Vagina (tissue), 2 donors: ENCODE measurements at regions not wholly inside any gene's neighbourhood (a gene's known extent, or its start where the extent isn't known, plus 50 kb on each side); places are given as distances from the start of the nearest gene placed in this dataset.

ENCODE experiments used
- DNase-seq, 2 donors: peaks; one replicate each; pipeline ENCODE4 v3.0.0-alpha.2; 2017; ENCODE audit errors: extremely low spot score in 2 of 2
- H3K27ac ChIP-seq: fragments of 200-600 bp; sonication (generic); one replicate; pipeline ENCODE4 v1.5.1; 2019
- H3K27me3 ChIP-seq: fragments of 200-600 bp; sonication (generic); one replicate; pipeline ENCODE4 v1.5.1; 2019
- H3K36me3 ChIP-seq, 2 donors: fragments of 200-600 bp; sonication (generic); one replicate each; pipeline ENCODE4 v1.5.1; 2017 to 2019
- H3K4me1 ChIP-seq: fragments of 200-600 bp; sonication (generic); one replicate; pipeline ENCODE4 v1.5.1; 2019
- H3K4me3 ChIP-seq, 2 donors: fragments of 200-600 bp; sonication (generic); 1 replicate in 1 of 2; 2 replicates in 1 of 2; pipeline ENCODE4 v1.5.1; 2016 to 2019
- H3K9me3 ChIP-seq: fragments of 200-600 bp; sonication (generic); one replicate; pipeline ENCODE4 v1.5.1; 2019
- CTCF ChIP-seq, 3 experiments: fragments of 450-650 bp in 2 of 3; fragments of 200-600 bp in 1 of 3; sonication (generic) in 1 of 3; IDR thresholded peaks; one replicate each; pipeline ENCODE4 v1.5.1; 2017 to 2019; ENCODE audit warnings: antibody characterized with exemption in 3 of 3, mild to moderate bottlenecking in 2 of 3, moderate library complexity in 2 of 3
- POLR2A ChIP-seq, 2 donors: fragments of 450-650 bp; IDR thresholded peaks; one replicate each; pipeline ENCODE4 v1.6.1; 2017; ENCODE audit warnings: antibody characterized with exemption in 2 of 2, mild to moderate bottlenecking in 2 of 2, moderate library complexity in 2 of 2
- POLR2AphosphoS5 ChIP-seq, 2 donors: sonication (generic); formaldehyde crosslinking; IDR thresholded peaks; one replicate each; pipeline ENCODE4 v1.9.0; 2017; ENCODE audit warnings: antibody characterized with exemption in 2 of 2, mild to moderate bottlenecking in 2 of 2, low read depth in 1 of 2; ENCODE audit not compliant: insufficient read depth in 1 of 2
- intact Hi-C: fragments of 100-400 bp; cut with DNase I; formaldehyde crosslinking; loops from one replicate; pipeline ENCODE4 v1.15.1; 2023

- no peaks in the 10 kb centered on the region for H3K27me3 ChIP-seq
- no peak overlapping the region for H3K27ac ChIP-seq
- no peaks in the 10 kb centered on the region for H3K4me1 ChIP-seq
- intact Hi-C loops: no loop called here
- no peak for DNase-seq
- no peaks in the 10 kb centered on the region for H3K9me3 ChIP-seq
- H3K36me3 ChIP-seq: no peaks in the 10 kb centered on the region
- H3K4me3 ChIP-seq: no peak overlapping the region
- TF ChIP-seq POLR2AphosphoS5 (IDR thresholded peaks at IDR 0.05; ENCODE audit: insufficient read depth in 1 of 2, low read depth in 1 of 2) (no peak), CTCF (IDR thresholded peaks at IDR 0.05) (no peak), POLR2A (IDR thresholded peaks at IDR 0.05) (no peak)
These were observed 325.6 kb downstream of the SOX11 start for GRCh38 chr2:6017736-6018286.

- Histone ChIP-seq H3K4me3 (no peak overlapping the region), H3K27me3 (no peaks in the 10 kb centered on the region), H3K36me3 (no peaks in the 10 kb centered on the region), H3K9me3 (no peaks in the 10 kb centered on the region), H3K4me1 (no peaks in the 10 kb centered on the region), H3K27ac (no peak overlapping the region)
- DNase-seq: no peak
- intact Hi-C loops: no loop called here
- TF ChIP-seq CTCF (IDR thresholded peaks at IDR 0.05) (no peak), POLR2A (IDR thresholded peaks at IDR 0.05) (no peak), POLR2AphosphoS5 (IDR thresholded peaks at IDR 0.05; ENCODE audit: insufficient read depth in 1 of 2, low read depth in 1 of 2) (no peak)
These were observed 332.0 kb downstream of the SOX11 start for GRCh38 chr2:6024229-6024628.

- TF ChIP-seq POLR2A (IDR thresholded peaks at IDR 0.05) (no peak), POLR2AphosphoS5 (IDR thresholded peaks at IDR 0.05; ENCODE audit: insufficient read depth in 1 of 2, low read depth in 1 of 2) (no peak), CTCF (IDR thresholded peaks at IDR 0.05) (no peak)
- Histone ChIP-seq H3K27ac (no peak overlapping the region), H3K4me1 (no peaks in the 10 kb centered on the region), H3K36me3 (no peaks in the 10 kb centered on the region), H3K9me3 (no peaks in the 10 kb centered on the region), H3K27me3 (no peaks in the 10 kb centered on the region), H3K4me3 (no peak overlapping the region)
- intact Hi-C loops: no loop called here
- no peak for DNase-seq
These were observed 332.6 kb downstream of the SOX11 start for GRCh38 chr2:6024784-6025183.

- H3K4me3 ChIP-seq: no peak overlapping the region
- no peaks in the 10 kb centered on the region for H3K27me3 ChIP-seq
- intact Hi-C loops: no loop called here
- no peak for DNase-seq
- H3K4me1 ChIP-seq: no peaks in the 10 kb centered on the region
- H3K36me3 ChIP-seq: no peaks in the 10 kb centered on the region
- TF ChIP-seq CTCF (IDR thresholded peaks at IDR 0.05): no peak
- no peak for TF ChIP-seq POLR2A (IDR thresholded peaks at IDR 0.05)
- no peak for TF ChIP-seq POLR2AphosphoS5 (IDR thresholded peaks at IDR 0.05; ENCODE audit: insufficient read depth in 1 of 2, low read depth in 1 of 2)
- no peak overlapping the region for H3K27ac ChIP-seq
- no peaks in the 10 kb centered on the region for H3K9me3 ChIP-seq
These were observed 333.2 kb downstream of the SOX11 start for GRCh38 chr2:6025391-6025790.

- no peaks in the 10 kb centered on the region for H3K36me3 ChIP-seq
- H3K9me3 ChIP-seq: no peaks in the 10 kb centered on the region
- H3K27me3 ChIP-seq: no peaks in the 10 kb centered on the region
- no peak overlapping the region for H3K4me3 ChIP-seq
- H3K27ac ChIP-seq: no peak overlapping the region
- TF ChIP-seq POLR2A (IDR thresholded peaks at IDR 0.05) (no peak), POLR2AphosphoS5 (IDR thresholded peaks at IDR 0.05; ENCODE audit: insufficient read depth in 1 of 2, low read depth in 1 of 2) (no peak), CTCF (IDR thresholded peaks at IDR 0.05) (no peak)
- no peak for DNase-seq
- intact Hi-C loops: no loop called here
- no peaks in the 10 kb centered on the region for H3K4me1 ChIP-seq
These were observed 334.9 kb downstream of the SOX11 start for GRCh38 chr2:6027066-6027465.
